GM21515 (cell line): ENCODE measurements at regions not wholly inside any gene's neighbourhood (a gene's known extent, or its start where the extent isn't known, plus 50 kb on each side); places are given as distances from the start of the nearest gene placed in this dataset.

ENCODE experiments used
- ATAC-seq: cut with Tn5 transposase; IDR thresholded peaks from one replicate; pipeline ENCODE4 v1.9.1; 2021; ENCODE audit not compliant: unreplicated experiment

DNA sequence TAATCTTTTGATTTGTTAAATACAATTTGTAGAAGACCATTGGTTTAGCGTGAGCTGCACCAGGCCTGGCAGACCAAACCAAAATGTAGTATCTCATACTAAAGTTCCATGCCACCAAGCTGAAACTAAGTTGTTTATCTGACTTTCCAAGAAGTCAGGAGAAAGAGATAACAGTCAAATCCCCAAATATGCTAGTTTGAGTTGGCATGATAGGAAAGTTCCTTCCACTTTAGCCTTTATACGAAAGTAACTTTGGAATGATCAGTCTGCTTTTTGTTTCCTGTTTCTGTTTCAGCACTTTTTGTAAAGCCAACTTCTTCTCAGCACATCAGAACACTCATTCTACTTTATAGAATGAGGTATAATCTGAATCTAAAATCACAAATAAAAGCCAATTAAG, 449.2 kb downstream of the GRXCR1 start:
- ATAC-seq, result no peak

GRCh38 chr4:43343298-43343697, 450.8 kb downstream of the GRXCR1 start:
- no peak for ATAC-seq

DNA sequence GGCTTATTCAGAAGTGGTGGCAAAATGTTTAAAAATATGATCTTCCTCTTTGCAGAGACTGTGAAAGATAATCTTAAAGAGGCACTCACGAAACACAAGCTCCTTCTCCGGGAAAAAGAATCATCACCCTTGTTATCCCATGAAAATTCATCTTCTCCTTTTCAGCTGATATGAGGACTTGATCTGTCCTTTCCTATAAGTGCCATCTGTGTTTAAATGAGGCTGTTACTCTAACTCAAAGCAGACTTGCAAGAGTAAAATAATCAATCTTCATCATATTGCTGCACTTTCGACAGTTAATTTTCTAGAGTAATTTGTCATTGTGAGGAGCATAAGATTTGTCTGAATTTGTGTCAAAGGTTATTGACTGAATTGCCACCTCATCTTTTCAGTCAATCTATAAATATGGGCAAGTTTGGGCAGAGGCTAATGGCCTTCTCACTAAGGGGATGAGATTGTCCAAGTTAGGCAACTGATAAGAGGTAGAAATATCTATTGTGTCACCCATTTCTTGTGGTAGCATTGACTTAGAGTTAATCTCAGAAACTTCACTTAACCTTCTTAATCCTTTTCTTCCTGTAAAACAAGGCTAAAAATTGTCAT, 452.9 kb downstream of the GRXCR1 start:
- no peak for ATAC-seq

DNA sequence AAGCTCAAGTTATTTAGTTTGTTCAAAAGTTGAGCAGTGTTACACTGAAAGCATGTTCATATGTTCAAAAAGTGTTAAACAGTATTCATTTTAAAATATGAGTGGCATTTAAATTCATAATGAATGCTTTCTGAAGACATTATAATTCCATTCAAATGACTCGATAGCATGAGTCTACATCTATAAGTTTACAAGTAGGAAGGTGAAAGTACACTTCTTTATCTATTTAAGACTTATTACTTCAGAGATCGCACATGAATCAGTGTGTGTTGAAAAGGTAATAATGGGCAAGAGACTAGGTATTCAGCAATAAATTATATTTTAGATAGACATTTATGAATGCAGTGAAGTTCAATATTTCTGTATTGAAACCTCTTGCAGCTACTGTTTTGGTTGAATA, 456.1 kb downstream of the GRXCR1 start:
- ATAC-seq, result no peak

DNA sequence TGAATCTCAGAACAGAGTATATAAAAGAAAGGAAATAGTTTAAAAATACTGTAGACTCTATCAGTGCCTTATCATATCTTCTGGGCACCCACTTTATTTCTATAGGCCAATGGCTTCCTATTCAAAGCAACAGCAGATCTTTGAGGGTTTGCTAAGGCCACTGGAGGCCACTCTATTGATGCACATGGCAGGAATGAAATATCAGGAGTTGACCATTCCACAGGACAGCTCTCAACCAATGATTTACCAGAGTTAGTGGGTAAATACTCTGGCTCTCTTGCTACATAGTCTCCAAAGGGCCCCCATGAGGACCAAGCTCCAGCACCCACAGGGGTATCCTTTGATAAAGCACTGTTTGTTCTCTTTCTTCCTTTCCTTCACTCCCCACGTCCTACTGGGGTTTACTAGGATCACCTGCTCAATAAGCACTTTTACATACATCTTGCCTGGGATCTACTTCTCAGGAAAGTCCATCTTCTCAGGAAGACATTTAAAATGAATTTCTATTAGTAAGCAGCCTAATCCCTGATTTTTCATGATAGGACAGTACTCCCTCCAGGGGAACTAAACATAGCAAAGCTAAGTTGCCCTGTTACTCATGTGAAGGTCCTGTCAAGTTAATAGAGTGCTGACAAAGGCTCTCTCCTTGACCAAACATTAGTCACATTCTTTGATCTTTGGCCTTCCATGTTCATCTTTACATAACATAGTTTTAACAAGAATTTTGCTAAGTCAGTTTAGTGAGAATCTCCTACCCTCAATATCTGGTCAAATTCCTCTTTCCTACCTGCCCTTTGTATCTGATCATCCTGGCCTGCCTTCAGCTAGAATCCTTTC, 459.7 kb downstream of the GRXCR1 start:
- ATAC-seq, result no peak

- ATAC-seq, result no peak
Measured at GRCh38 chr4:43352859-43353258, 460.3 kb downstream of the GRXCR1 start.

DNA sequence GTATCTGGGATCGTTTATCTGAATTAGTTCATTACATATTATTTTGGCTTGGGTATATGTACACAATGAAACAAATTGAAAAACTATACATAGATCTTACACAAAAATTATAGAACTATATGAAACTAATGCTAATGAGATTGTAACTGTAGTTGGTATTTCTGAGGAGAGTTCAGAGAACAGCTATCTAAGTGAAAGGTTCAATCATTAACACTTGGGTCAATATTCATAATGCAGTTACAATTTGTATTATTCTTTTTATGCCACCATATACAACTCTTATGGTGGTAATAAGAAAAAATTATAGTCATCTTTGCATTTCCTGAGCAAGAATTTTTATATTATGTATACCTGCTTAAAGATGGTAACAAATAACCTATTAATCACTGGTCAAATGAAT, 461.0 kb downstream of the GRXCR1 start:
- ATAC-seq, result no peak

DNA sequence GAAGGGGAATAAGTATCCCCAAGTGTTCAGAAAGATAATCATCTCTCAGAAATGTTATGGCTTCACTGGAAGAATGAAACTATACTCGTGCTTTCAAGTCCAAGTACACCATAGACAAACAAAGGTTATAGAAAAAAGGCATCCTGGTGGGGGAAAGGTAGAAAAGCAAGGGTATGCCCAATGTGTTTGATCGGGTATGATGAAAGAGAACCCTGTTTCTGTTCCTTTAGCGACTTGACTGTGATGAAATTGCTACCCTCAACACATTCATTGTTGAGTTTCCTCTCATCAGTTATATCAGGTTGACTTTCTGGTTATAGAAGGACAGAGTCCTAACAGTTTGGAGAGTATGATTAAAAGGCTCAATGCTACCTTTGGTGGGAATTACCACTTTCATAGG, 464.3 kb downstream of the GRXCR1 start:
- ATAC-seq, result no peak

DNA sequence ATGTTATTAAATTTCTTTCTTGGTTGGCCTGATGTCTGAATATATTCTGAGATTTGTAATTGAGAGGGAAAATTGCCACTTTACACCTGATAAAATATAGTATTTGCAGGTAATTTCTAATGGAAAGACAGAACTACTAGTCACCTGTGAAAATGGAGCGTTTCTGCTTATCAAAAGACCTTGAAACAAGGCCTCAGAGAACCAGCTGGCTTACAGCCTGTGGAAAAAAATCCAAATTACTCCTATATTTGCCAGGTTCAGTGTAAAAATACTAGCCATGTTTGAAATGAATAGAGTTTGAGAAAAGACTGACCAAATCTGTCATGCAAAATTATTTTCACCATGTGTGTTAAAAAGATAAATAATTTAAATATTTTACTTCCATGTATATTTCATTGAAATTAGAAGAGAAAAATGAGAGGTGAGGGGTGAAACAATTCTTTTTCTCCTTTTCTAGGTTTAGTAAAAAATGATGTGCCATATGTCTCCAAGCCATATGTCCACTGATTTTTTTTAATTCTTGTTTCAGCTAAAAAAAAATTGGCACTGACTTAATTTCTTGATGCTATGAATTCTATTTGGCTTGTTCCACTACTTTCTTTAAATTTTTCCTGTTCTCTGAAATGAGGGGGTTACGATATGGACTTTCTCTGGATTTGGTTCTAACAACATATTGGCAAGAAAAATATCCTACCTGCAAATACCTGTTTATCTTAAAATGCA, 464.9 kb downstream of the GRXCR1 start:
- no peak for ATAC-seq

GRCh38 chr4:43360296-43360695, 467.8 kb downstream of the GRXCR1 start:
- no peak for ATAC-seq

GRCh38 chr4:43362875-43363636, 470.5 kb downstream of the GRXCR1 start:
- ATAC-seq, result no peak

GRCh38 chr4:43369036-43369594, 476.6 kb downstream of the GRXCR1 start:
- ATAC-seq, result no peak

- ATAC-seq, result no peak
Measured at GRCh38 chr4:43373201-43373600, 480.7 kb downstream of the GRXCR1 start.

DNA sequence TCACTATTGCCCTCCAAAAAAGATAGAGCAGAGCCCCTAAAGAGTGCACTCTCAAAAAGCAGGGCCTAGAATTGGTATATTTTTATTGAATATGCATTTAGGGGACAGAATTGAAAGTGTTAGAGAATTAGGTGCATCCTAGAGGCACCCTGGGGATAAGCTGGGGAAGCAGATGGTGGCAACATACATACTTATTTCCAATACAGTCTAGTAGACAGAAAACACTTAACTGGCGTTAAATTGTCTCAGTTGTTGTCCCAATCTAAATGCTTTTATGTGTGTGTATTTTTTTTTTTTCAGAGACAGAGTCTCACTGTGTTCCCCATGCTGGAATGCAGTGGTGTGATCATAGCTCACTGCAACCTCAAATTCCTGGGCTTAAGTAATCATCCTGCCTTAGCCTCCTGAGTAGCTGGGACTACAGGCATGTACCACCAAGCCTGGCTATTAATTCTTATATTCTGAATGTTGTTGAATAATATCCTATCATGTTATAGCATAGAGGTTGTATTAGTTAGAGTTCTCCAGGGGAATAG, 481.8 kb downstream of the GRXCR1 start:
- no peak for ATAC-seq

DNA sequence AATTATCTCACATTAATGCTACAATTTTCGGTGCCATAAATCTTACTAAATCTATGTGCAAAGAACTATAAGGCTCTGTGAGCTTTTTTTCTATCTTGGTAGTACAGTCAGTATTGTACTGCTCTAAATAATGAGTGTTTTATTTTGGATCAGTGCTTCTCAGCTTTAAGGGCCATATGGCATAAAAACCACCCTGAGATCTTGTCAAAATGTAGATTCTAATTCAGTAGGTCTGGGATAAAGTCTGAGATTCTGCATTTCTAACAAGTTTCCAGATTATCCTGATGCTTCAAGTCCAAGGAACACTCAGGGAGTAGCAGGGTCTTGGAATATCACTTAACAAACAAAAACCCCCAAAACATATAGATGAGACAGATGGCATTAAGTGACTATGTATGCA, 486.5 kb downstream of the GRXCR1 start:
- no peak for ATAC-seq

DNA sequence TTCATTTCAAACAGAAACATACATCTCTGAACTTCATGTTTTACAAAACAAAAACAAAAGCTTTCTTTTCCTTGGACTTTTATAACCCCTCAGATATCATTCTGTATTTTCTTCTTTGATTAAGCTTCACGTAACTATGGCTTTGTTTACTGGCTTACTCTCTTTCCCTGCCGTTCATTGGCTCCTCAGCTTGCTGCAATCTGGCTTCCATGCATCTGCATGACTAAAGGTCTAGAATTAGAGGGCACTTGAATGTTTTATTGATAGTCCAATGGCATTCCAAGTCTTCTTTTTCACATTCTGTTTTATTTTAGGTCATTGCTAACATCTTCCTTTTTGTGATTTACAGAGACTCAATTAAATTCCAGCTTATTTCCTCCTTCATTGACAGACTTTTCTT, 487.6 kb downstream of the GRXCR1 start:
- ATAC-seq, result no peak

GRCh38 chr4:43391069-43391468, 498.6 kb downstream of the GRXCR1 start:
- no peak for ATAC-seq

DNA sequence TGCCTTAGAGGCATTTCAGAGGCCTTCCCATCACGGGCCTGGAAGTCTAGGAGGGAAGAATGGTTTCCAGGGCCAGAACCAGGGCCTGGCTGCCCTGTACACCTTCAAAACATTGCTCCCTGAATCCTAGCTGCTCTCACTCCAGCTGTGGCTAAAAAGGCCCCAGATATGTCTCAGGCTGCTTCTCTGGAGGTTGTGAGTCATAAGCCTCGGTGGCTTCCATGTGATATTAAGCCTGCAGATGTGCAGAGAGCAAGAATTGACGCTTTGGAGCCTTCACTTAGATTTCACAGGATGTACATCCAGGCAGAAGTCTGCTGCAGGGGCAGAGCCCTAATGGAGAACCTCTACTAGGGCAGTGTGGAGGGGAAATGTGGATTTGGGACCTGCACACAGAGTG, 502.5 kb downstream of the GRXCR1 start:
- no peak for ATAC-seq

DNA sequence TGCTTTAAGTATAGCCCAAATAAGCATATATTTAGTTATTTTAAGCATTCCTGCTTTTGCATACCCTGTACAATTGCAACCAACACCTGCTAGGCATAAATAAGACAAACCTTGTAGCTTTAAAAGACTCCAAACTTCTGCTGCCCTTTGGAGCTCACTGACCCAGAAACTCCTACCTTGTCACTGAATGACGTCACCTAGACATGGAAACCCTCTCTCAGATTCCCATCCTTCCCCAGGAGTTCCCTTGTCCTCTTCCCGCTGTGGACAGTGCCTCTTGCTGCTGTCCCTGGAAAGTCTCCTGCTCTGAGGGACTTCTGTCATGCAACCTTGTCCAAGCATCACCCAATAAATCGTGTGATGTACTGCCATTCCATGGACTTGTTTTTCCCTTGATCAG, 507.2 kb downstream of the GRXCR1 start:
- no peak for ATAC-seq

GRCh38 chr4:43402393-43402792, 509.9 kb downstream of the GRXCR1 start:
- no peak for ATAC-seq

GRCh38 chr4:43410636-43411035, 518.1 kb downstream of the GRXCR1 start:
- no peak for ATAC-seq
